Endothelial cell (in vitro differentiated cells): ENCODE measurements at regions not wholly inside any gene's neighbourhood (a gene's known extent, or its start where the extent isn't known, plus 50 kb on each side); places are given as distances from the start of the nearest gene placed in this dataset.
"Not testable (repeated sequence)": the region's sequence is repeated elsewhere in the genome, so short reads cannot be mapped to it uniquely, and the experiment has no call there.

ENCODE experiments used
- DNase-seq: peaks from one replicate; pipeline ENCODE4 v3.0.0; 2021; ENCODE audit warnings: low spot score
- H3K27ac Mint-ChIP-seq: one replicate; pipeline ENCODE4 v1.8.0; 2021; ENCODE audit warnings: mixed read lengths, inconsistent platforms; ENCODE audit not compliant: unreplicated experiment
- H3K27me3 Mint-ChIP-seq: one replicate; pipeline ENCODE4 v1.8.0; 2021; ENCODE audit warnings: mild to moderate bottlenecking, moderate library complexity, mixed read lengths, inconsistent platforms; ENCODE audit not compliant: unreplicated experiment
- H3K36me3 Mint-ChIP-seq: one replicate; pipeline ENCODE4 v1.8.0; 2021; ENCODE audit warnings: mild to moderate bottlenecking, low read depth, mixed read lengths, inconsistent platforms; ENCODE audit not compliant: unreplicated experiment
- H3K4me1 Mint-ChIP-seq: one replicate; pipeline ENCODE4 v1.8.0; 2021; ENCODE audit warnings: mild to moderate bottlenecking, mixed read lengths, inconsistent platforms; ENCODE audit not compliant: unreplicated experiment
- H3K4me3 Mint-ChIP-seq: one replicate; pipeline ENCODE4 v1.8.0; 2021; ENCODE audit warnings: mild to moderate bottlenecking, mixed read lengths, inconsistent platforms; ENCODE audit not compliant: unreplicated experiment
- H3K9me3 Mint-ChIP-seq: one replicate; pipeline ENCODE4 v1.8.0; 2021; ENCODE audit warnings: mixed read lengths, inconsistent platforms; ENCODE audit not compliant: unreplicated experiment
- TF ChIP-seq, protein P1 (sequence below): fragments of 200-600 bp; sonication (generic); IDR thresholded peaks from one replicate; pipeline ENCODE4 v1.5.0; 2021; ENCODE audit warnings: antibody characterized with exemption; ENCODE audit not compliant: unreplicated experiment

DNA sequence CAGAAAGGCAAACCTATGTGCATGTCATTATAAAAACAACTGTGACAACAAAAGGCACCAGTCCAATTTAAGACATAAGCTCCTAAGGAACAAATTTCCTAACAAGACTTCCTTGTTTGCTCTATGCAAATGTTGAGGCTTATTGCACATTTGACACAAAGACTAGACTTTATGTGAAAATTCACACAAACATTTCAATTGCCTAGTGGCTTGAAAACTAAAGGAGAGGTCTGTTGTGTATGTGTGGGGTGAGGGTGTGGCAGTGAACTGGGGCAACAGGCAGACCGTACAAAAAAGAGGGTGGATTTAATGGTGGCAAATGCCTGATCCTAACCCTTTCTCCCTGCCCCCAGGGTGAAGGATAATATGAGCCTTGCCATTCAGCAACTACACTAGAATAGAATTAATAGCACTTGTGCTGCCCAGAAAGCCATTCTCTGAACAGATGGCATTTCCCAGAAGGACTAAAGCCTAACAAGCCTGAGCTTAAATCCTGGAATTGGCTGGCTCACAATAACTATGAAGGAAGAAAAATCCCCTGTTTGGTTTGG lies 73.9 kb downstream of the GLUL start:
- Mint-ChIP-seq H3K27me3 (no peaks in the 10 kb centered on the region), H3K4me3 (no peak overlapping the region), H3K9me3 (no peaks in the 10 kb centered on the region), H3K36me3 (no peaks in the 10 kb centered on the region), H3K27ac (no peak overlapping the region), H3K4me1 (no peaks in the 10 kb centered on the region)
- TF ChIP-seq, protein P1, sequence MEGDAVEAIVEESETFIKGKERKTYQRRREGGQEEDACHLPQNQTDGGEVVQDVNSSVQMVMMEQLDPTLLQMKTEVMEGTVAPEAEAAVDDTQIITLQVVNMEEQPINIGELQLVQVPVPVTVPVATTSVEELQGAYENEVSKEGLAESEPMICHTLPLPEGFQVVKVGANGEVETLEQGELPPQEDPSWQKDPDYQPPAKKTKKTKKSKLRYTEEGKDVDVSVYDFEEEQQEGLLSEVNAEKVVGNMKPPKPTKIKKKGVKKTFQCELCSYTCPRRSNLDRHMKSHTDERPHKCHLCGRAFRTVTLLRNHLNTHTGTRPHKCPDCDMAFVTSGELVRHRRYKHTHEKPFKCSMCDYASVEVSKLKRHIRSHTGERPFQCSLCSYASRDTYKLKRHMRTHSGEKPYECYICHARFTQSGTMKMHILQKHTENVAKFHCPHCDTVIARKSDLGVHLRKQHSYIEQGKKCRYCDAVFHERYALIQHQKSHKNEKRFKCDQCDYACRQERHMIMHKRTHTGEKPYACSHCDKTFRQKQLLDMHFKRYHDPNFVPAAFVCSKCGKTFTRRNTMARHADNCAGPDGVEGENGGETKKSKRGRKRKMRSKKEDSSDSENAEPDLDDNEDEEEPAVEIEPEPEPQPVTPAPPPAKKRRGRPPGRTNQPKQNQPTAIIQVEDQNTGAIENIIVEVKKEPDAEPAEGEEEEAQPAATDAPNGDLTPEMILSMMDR = no peak
- DNase-seq = no peak

DNA sequence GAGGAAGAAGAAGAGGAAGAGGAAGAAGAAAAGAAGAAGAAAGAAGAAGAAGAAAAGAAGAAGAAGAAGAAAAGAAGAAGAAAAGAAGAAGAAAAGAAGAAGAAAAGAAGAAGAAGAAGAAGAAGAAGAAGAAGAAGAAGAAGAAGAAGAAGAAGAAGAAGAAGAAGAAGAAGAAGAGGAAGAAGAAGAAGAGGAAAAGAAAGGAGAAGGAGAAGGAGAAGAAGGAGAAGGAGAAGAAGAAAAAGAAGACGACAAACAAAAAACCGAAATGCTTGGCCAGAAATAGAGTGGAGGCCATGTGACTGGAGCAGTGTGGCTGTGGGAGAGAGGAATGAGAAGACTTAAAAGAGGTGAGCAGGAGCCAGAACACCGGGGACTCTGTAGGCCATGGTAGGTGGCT lies 75.1 kb downstream of the GLUL start:
- H3K4me3 Mint-ChIP-seq, H3K36me3 Mint-ChIP-seq, H3K9me3 Mint-ChIP-seq, H3K27me3 Mint-ChIP-seq, H3K4me1 Mint-ChIP-seq, DNase-seq, H3K27ac Mint-ChIP-seq: not testable (repeated sequence)

DNA sequence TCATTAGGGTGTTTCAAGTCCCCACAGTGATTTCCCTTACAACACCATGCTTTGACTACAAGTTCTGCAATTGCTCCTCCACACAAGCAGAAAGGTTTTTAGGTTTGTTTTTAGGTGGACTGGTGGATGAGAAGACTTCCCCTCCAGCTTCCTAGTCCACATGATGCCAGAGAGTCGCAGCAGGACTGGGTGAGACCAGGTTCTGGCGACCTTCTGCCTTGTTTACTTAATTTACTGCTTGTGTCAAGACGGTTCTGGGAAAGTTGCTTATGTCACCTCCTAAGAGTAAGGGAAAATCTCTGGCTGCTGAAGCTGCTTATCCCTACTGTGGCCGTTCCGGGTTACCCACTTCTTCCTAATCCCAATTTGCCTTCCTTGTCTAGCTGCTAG lies 76.4 kb downstream of the GLUL start:
- TF ChIP-seq, protein P1 = no peak
- no peaks in the 10 kb centered on the region for H3K9me3 Mint-ChIP-seq
- DNase-seq = no peak
- H3K27ac Mint-ChIP-seq = no peak overlapping the region
- H3K27me3 Mint-ChIP-seq = no peaks in the 10 kb centered on the region
- no peaks in the 10 kb centered on the region for H3K36me3 Mint-ChIP-seq
- no peak overlapping the region for H3K4me3 Mint-ChIP-seq
- H3K4me1 Mint-ChIP-seq = no peaks in the 10 kb centered on the region

DNA sequence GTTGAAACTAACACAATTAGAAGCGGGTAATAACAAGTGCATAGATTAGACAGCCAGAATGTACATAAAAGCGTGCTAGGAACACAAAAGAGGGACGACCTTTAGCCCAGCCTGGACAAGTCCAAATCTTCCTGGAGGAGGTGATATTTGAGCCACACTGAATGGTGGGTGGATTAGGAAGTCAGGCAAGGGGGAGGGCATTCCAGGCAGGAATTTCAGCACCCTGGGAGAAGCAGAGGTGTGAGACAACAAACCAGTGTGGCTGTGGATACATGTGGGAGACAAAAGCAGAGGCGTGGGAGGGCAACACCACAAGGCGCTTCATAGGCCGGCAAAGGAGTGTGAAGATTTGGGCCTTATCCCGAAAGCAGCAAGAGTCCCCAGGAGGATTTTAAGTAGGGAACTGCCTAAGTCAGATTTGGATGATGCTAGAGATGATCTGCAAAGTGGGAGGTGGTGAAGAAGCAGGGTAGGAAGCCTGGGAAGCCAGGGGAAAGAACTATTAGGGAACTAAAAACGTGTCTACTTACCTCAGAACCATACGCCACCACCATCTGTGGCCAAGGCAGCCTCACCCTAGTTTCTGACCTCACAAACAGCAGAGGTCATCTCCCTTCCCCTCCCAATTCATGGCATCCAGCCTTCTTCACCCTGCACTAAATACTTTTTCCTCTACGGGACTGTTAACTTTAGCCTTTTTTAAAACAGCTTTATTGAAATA lies 81.8 kb downstream of the GLUL start:
- Mint-ChIP-seq H3K27me3 (no peaks in the 10 kb centered on the region), H3K4me3 (no peak overlapping the region), H3K36me3 (no peaks in the 10 kb centered on the region), H3K27ac (no peak overlapping the region), H3K9me3 (no peaks in the 10 kb centered on the region), H3K4me1 (peaks cover 4% of the 10 kb centered on the region)
- DNase-seq = no peak
- TF ChIP-seq, protein P1 = no peak

DNA sequence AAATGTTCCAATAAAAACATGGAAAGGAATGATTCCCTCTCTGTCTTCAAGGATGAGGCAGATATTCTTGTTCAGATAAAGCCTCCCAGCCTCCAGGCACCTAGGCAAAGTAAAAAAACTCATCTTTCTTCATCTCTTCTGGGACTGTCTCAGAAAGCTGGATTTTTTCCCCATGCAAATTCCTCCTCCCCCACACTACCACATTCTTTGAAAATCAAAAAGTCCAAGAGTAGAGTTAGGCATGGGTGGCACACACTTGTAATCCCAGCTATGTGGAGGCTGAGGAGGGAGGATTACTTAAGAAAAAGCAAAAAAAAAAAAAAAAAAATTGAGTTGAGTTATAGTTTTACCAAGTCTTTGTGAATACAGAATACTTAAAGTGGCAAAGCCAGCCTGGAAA lies 82.8 kb downstream of the GLUL start:
- Mint-ChIP-seq H3K27ac (no peak overlapping the region), H3K27me3 (no peaks in the 10 kb centered on the region), H3K36me3 (no peaks in the 10 kb centered on the region), H3K9me3 (no peaks in the 10 kb centered on the region), H3K4me3 (no peak overlapping the region), H3K4me1 (peaks cover 4% of the 10 kb centered on the region)
- TF ChIP-seq, protein P1 = no peak
- DNase-seq = no peak

DNA sequence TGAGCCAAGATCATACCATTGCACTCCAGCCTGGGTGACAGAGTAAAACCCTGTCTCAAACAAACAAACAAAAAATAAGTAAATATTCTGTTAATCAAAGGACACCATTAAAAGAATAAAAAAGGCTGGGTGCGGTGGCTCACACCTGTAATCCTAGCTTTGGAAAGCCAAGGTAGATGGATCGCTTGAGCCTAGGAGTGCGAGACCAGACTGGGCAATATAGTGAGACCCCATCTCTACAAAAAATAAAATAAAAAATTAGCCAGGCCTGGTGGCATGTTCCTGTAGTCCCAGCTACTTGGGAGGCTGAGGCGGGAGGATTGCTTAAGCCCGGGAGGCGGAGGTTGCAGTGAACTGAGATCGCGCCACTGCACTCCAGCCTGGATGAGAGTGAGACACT lies 84.1 kb downstream of the GLUL start:
- not testable (repeated sequence) for H3K27me3 Mint-ChIP-seq, H3K36me3 Mint-ChIP-seq, H3K4me3 Mint-ChIP-seq, DNase-seq, H3K9me3 Mint-ChIP-seq, H3K27ac Mint-ChIP-seq, H3K4me1 Mint-ChIP-seq
